AG09319 (cell line): ENCODE measurements at regions not wholly inside any gene's neighbourhood (a gene's known extent, or its start where the extent isn't known, plus 50 kb on each side); places are given as distances from the start of the nearest gene placed in this dataset.

ENCODE experiments used
- DNase-seq: peaks from one replicate; pipeline ENCODE4 v3.0.0-alpha.2; 2010; ENCODE audit warnings: low read depth; ENCODE audit errors: extremely low read depth
- TF ChIP-seq, protein P1 (sequence below): IDR thresholded peaks from 2 replicates; pipeline ENCODE4 v1.5.1; 2011; ENCODE audit warnings: low read depth, mild to moderate bottlenecking, inconsistent platforms, low read length, moderate library complexity

DNA sequence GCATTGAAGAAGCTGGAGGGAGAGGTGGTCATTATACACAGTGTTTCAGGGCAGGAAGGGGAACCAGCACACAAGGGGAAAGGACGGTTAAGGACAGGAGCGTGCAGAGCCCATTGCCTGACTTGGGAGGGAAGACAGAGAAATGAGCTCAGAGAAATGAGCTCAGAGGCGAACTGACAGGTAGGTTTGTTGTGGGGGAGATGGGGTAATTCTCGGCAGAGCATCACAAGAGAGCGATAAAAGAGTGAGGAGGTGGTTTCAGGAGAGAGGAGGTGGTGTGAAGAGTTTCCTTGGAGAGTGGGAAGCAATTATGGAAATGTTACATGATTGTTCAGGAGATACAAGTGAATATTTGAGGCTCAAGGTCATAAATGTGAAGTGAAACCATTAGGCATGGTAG, 61.0 kb downstream of the MRGPRX1 start:
- TF ChIP-seq, protein P1, sequence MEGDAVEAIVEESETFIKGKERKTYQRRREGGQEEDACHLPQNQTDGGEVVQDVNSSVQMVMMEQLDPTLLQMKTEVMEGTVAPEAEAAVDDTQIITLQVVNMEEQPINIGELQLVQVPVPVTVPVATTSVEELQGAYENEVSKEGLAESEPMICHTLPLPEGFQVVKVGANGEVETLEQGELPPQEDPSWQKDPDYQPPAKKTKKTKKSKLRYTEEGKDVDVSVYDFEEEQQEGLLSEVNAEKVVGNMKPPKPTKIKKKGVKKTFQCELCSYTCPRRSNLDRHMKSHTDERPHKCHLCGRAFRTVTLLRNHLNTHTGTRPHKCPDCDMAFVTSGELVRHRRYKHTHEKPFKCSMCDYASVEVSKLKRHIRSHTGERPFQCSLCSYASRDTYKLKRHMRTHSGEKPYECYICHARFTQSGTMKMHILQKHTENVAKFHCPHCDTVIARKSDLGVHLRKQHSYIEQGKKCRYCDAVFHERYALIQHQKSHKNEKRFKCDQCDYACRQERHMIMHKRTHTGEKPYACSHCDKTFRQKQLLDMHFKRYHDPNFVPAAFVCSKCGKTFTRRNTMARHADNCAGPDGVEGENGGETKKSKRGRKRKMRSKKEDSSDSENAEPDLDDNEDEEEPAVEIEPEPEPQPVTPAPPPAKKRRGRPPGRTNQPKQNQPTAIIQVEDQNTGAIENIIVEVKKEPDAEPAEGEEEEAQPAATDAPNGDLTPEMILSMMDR, result no peak

DNA sequence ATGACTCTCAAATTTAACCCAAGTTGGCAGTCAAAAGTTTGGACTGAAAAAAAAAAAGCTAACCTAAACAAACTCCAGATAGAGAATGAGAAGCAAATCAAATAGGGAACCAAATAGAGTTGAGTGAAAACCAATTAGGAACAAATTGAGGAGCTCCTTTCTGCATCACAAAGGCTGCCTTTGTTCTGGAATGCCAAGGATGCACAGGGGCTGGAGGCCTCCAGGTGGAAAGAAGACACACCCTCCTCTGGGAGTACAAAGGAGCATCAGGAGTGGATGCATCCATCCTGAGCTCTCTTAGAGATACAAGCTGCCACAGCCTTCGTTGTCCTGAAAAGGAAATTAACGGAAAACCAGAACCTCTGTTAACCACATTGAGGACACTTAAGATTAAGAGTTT, 73.3 kb downstream of the MRGPRX1 start:
- TF ChIP-seq, protein P1, result no peak
- DNase-seq, result no peak

More for the DNA sequence above, 61.0 kb downstream of the MRGPRX1 start:
- no peak for DNase-seq

DNA sequence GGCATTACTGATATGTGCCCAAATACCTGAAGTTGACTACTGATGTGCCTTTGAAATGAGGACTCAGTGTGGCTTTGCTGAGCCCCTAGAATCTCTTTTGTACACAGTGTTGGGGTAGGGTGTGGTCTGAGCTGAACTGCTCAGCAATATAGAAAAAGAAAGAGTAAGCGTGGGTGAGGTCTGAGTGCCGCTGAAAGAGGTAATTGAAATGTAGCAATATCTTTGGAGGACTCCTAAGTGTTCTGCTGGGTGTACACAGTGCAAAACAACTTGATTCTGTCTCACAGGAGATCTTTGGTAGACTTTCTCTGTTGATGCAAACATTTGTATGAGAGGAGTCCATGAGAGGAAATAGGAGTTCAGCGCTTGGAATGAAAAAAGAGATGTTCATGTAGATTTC, 73.7 kb upstream of the PTPN5 start:
- TF ChIP-seq, protein P1, result no peak
- DNase-seq, result no peak

DNA sequence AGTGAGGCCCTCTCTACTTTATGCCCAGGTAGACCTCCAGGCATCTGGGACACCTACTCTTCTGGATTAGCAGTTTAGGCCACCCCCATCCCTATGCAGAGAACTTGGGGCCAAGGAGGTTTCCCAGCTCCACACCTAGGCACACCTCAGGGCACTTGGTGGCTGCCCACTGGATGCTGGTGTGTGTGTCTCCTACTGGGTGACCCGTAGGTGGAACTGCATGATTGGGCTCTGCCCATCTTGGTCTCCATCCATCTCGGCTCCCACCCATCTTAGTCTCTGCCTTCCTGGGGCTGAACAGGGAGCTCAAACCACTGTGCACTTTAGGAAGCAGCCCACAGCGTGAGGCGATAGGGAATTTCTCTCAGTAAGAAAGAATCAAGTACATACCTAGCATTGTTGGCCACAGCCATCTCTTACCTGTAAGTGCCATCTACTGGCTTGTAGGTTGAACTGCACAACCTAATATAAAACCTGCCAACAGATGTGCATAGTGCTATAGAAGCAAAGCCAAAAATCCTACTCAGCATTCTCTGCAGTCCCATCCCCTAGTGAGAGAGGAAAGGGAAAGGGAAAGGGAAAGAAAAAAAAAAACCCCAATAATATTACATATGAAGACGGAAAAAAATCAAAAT, 61.6 kb upstream of the PTPN5 start:
- TF ChIP-seq, protein P1, result peak; percentile 27
- no peak for DNase-seq

DNA sequence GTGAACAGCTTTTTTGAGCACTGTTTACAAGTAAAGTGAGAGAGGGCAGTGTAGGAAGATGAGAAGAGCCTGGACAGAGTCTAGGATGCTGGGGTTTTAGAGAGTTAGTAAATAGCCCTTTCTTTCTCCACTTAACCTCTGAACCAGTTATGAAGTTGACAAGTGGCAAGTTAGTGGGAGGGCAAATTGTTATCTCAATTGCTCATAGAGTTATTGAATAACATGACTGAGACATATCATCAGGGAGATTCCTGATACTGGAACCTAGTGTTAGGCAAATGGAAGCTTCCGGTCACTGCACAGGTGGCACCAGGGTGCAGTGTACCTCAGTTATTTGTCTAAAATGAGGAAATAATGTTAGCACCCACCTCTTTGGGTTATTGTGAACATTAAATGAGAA, 57.8 kb upstream of the PTPN5 start:
- TF ChIP-seq, protein P1, result no peak
- DNase-seq, result no peak

DNA sequence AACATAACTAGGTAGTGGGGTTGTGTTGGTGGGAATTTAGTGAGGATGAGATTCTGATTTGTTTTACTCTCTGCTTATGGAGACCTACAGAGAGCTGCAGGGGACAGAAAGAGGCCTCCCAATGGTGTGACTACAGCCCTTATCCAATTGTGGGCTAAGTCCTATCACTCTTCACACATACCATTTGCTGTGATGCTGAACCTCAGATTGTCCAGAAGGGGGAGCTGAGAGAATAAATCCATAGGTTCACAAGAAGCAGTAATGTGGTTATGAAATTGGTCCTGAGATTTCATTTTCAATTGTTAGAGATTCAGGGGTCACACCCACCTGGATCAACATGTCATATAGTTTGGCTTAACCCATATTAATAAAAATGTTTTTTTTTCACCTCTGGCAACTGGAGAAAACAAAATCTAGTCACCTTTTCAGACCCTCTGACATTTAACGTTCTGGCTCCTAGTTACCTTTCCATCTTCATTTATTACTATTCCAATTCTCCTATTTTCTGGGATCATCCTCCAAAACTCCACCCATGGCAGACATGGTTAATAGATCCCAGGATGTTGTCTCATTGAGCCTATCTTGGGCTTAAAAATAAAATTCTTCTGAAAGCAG, 53.3 kb upstream of the PTPN5 start:
- DNase-seq, result no peak
- TF ChIP-seq, protein P1, result peak; percentile 63
